Neural crest cell (in vitro differentiated cells): ENCODE measurements at regions not wholly inside any gene's neighbourhood (a gene's known extent, or its start where the extent isn't known, plus 50 kb on each side); places are given as distances from the start of the nearest gene placed in this dataset.

Experiments
- DNase-seq: peaks from one replicate; pipeline ENCODE4 v3.0.0; 2021; ENCODE audit warnings: low read depth, mixed read lengths, low spot score
- H3K27ac Mint-ChIP-seq: one replicate; pipeline ENCODE4 v1.8.0; 2021; ENCODE audit warnings: mild to moderate bottlenecking, mixed read lengths; ENCODE audit not compliant: unreplicated experiment
- H3K27me3 Mint-ChIP-seq: 2 replicates; pipeline ENCODE4 v1.8.0; 2021; ENCODE audit warnings: low read depth, mild to moderate bottlenecking, mixed read lengths
- H3K36me3 Mint-ChIP-seq: 2 replicates; pipeline ENCODE4 v1.8.0; 2021; ENCODE audit warnings: low read depth, mild to moderate bottlenecking, mixed read lengths
- H3K4me1 Mint-ChIP-seq: 2 replicates; pipeline ENCODE4 v1.8.0; 2021; ENCODE audit warnings: mixed read lengths
- H3K4me3 Mint-ChIP-seq: one replicate; pipeline ENCODE4 v1.8.0; 2021; ENCODE audit warnings: mild to moderate bottlenecking, mixed read lengths
- H3K9me3 Mint-ChIP-seq: 2 replicates; pipeline ENCODE4 v1.8.0; 2021; ENCODE audit warnings: mixed read lengths
- TF ChIP-seq, protein P1 (sequence below): fragments of 200-600 bp; sonication (generic); conservative IDR thresholded peaks from 2 replicates; pipeline ENCODE4 v1.5.0; 2021; ENCODE audit warnings: antibody characterized with exemption, mild to moderate bottlenecking

DNA sequence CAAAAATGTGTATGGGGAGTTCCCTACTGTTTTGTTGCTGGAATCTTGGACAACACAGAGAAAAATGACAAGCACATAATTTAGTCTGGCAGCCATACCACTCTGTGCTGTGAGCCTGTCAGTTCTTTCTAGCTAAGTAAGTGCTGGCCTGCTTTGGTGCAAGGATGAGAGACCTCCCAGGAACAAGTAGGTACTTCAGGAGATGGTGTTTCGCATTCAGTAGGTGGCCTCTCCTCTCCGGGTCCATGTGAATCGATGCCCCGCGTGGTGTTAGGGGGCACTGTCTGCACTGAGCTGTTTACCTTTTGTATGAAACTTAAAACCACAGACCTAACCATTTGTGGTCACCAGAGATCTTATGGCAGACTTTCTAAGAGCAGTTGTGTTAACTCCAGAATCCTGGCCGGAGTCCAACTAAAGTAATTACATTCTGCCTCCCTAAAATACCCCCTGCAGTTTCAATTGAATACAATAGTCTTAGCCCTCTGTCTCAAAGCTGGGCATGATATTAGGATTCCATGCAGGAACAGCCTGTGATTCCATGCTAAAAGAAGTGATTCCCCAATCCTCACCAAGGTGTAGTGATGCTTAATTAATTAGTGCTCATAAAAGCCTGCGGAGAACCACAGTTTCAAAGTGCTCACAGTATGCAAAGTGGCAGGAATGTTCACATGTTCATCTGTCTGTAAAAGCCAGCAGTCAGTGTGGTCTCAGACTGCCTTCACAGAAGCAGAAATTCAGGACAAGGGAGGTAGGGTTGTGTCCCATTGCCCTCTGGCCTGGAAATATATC, 64.2 kb downstream of the LLPH start:
- TF ChIP-seq, protein P1, sequence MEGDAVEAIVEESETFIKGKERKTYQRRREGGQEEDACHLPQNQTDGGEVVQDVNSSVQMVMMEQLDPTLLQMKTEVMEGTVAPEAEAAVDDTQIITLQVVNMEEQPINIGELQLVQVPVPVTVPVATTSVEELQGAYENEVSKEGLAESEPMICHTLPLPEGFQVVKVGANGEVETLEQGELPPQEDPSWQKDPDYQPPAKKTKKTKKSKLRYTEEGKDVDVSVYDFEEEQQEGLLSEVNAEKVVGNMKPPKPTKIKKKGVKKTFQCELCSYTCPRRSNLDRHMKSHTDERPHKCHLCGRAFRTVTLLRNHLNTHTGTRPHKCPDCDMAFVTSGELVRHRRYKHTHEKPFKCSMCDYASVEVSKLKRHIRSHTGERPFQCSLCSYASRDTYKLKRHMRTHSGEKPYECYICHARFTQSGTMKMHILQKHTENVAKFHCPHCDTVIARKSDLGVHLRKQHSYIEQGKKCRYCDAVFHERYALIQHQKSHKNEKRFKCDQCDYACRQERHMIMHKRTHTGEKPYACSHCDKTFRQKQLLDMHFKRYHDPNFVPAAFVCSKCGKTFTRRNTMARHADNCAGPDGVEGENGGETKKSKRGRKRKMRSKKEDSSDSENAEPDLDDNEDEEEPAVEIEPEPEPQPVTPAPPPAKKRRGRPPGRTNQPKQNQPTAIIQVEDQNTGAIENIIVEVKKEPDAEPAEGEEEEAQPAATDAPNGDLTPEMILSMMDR, result no peak
- no peaks in the 10 kb centered on the region for H3K36me3 Mint-ChIP-seq
- H3K4me1 Mint-ChIP-seq, result no peaks in the 10 kb centered on the region
- no peak for DNase-seq
- peaks cover 2% of the 10 kb centered on the region for H3K9me3 Mint-ChIP-seq
- no peak overlapping the region for H3K4me3 Mint-ChIP-seq
- no peak overlapping the region for H3K27ac Mint-ChIP-seq
- H3K27me3 Mint-ChIP-seq, result no peaks in the 10 kb centered on the region

DNA sequence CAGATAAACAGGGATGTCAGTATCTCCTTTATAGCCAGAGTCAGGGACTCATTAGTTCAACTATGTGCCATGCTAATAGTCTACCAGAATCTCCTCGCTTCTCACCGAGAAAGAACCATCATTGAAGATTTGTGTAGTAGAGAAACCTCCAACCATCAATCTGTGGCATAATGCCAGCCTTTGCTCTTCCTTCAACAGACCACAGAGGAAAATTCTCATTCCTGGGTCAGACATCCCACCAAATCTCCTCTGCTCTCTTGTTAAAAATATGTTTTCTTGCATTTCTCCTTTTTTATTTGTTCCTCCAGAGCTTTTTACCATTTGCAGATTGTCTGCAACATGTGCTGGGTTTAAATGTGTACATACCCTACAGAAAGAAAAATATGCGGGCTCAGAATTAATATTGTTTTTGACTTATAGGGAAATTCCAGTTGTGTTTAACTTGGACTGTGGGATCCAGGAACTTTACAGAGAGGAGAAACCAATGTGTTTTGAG, 64.9 kb downstream of the LLPH start:
- no peak overlapping the region for H3K27ac Mint-ChIP-seq
- H3K27me3 Mint-ChIP-seq, result no peaks in the 10 kb centered on the region
- DNase-seq, result no peak
- TF ChIP-seq, protein P1, result no peak
- H3K9me3 Mint-ChIP-seq, result peaks cover 2% of the 10 kb centered on the region
- H3K4me1 Mint-ChIP-seq, result no peaks in the 10 kb centered on the region
- no peaks in the 10 kb centered on the region for H3K36me3 Mint-ChIP-seq
- no peak overlapping the region for H3K4me3 Mint-ChIP-seq

DNA sequence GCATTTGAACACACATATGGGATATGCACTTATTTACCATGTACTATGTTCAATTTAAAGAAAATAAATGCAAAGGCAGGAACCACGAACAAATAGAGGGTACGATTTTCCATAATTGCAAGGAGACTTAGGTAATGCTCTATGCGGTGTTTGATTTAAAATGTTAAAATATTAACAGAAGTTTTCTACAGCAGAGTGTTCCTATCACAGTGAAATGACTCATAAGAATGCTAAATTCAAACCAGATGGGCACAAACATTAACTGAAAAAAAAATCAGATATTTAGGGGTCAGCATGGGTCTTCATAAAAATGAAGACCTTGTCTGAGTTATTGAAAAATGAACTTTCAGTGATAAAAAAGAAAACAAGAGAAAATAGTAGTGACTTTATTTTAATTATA, 65.4 kb downstream of the LLPH start:
- no peak for DNase-seq
- no peak overlapping the region for H3K4me3 Mint-ChIP-seq
- H3K36me3 Mint-ChIP-seq, result no peaks in the 10 kb centered on the region
- peaks cover 2% of the 10 kb centered on the region for H3K9me3 Mint-ChIP-seq
- H3K4me1 Mint-ChIP-seq, result peaks cover 4% of the 10 kb centered on the region
- H3K27ac Mint-ChIP-seq, result no peak overlapping the region
- TF ChIP-seq, protein P1, result no peak
- no peaks in the 10 kb centered on the region for H3K27me3 Mint-ChIP-seq

DNA sequence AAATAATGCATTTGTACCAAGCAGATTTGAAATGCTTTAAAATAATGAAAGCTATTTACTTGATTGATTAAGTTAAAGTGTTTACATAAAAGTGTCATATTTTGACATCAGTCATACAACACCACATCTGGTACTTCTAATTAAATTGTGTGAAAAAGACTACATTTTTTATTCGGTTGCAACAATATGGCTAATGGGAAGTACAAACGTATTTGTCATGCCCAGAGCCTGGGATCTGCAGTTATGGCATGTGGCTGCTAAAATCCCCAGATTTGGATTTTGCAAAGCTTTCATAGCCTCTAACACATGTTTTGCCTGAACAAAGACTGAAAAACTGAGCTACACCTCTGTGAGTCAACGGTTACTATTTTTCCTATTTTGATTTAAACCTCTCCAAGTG, 66.6 kb downstream of the LLPH start:
- H3K9me3 Mint-ChIP-seq, result no peaks in the 10 kb centered on the region
- H3K4me1 Mint-ChIP-seq, result peaks cover 4% of the 10 kb centered on the region
- H3K27me3 Mint-ChIP-seq, result no peaks in the 10 kb centered on the region
- no peaks in the 10 kb centered on the region for H3K36me3 Mint-ChIP-seq
- H3K27ac Mint-ChIP-seq, result no peak overlapping the region
- no peak for DNase-seq
- TF ChIP-seq, protein P1, result no peak
- no peak overlapping the region for H3K4me3 Mint-ChIP-seq

DNA sequence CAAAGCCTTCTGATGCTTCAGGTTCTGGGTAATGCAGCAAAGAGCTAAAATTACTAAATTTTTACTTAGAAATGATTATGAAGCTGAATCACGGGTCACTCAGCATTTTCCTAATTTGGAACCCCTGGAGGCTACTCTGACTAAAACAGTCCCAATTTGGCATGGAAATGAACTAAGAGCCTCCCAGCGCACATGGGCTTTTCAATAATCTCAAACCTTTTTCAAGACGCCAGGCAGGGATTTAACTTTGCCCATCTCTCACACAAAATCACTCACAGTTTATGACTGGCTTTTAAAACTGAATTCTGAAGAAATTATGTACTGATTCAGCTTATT, 68.3 kb downstream of the LLPH start:
- TF ChIP-seq, protein P1, result no peak
- DNase-seq, result no peak
- no peaks in the 10 kb centered on the region for H3K27me3 Mint-ChIP-seq
- no peaks in the 10 kb centered on the region for H3K36me3 Mint-ChIP-seq
- H3K4me3 Mint-ChIP-seq, result no peak overlapping the region
- H3K4me1 Mint-ChIP-seq, result peaks cover 4% of the 10 kb centered on the region
- no peak overlapping the region for H3K27ac Mint-ChIP-seq
- H3K9me3 Mint-ChIP-seq, result no peaks in the 10 kb centered on the region
